ENCODE measurements at regions not wholly inside any gene's neighbourhood (a gene's known extent, or its start where the extent isn't known, plus 50 kb on each side); places are given as distances from the start of the nearest gene placed in this dataset.

DNA sequence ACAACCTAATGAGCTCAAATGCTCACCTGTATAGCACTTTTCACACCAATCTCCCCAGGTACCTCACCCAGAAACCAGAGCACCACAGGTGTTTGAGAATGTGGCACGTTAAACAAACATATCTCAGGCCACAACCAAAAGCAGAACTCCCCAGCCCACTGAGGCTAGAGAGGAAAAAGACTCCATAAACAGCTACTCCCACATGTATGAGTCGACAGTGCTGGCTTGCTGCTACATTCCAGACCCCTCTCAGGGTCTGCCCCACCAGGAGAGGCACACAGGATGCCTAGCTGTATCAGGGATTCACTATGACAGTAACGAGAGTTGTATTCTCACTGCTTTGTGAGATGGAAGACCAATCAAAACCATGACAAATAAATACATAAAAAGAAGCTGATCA, 242.6 kb upstream of the ARID1B start:
- no peaks in the 10 kb centered on the region for H3F3A ChIP-seq (replicated peaks; ENCODE audit: low read depth)
- H3K4me1 ChIP-seq (ENCODE audit: insufficient read depth), result no peaks in the 10 kb centered on the region; the same call in 1 of the 2 replicates
- TF ChIP-seq, protein P1, sequence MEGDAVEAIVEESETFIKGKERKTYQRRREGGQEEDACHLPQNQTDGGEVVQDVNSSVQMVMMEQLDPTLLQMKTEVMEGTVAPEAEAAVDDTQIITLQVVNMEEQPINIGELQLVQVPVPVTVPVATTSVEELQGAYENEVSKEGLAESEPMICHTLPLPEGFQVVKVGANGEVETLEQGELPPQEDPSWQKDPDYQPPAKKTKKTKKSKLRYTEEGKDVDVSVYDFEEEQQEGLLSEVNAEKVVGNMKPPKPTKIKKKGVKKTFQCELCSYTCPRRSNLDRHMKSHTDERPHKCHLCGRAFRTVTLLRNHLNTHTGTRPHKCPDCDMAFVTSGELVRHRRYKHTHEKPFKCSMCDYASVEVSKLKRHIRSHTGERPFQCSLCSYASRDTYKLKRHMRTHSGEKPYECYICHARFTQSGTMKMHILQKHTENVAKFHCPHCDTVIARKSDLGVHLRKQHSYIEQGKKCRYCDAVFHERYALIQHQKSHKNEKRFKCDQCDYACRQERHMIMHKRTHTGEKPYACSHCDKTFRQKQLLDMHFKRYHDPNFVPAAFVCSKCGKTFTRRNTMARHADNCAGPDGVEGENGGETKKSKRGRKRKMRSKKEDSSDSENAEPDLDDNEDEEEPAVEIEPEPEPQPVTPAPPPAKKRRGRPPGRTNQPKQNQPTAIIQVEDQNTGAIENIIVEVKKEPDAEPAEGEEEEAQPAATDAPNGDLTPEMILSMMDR (conservative IDR thresholded peaks at IDR 0.05; ENCODE audit: low read depth in 2 of 2), result no peak
- TF ChIP-seq CREB1 (CRISPR knock-in tag; IDR thresholded peaks at IDR 0.05; ENCODE audit: low read depth) (no peak), ZNF114 (CRISPR knock-in tag; IDR thresholded peaks at IDR 0.05) (no peak), JUNB (IDR thresholded peaks at IDR 0.05; ENCODE audit: unreplicated experiment) (no peak), STAT1 (IDR thresholded peaks at IDR 0.05; ENCODE audit: unreplicated experiment) (no peak), EZH2phosphoT487 (IDR thresholded peaks at IDR 0.05; ENCODE audit: unreplicated experiment) (no peak), ZNF331 (CRISPR knock-in tag; IDR thresholded peaks at IDR 0.05; ENCODE audit: low read depth) (no peak), NANOG (IDR thresholded peaks at IDR 0.05; ENCODE audit: borderline replicate concordance) (no peak), EZH2 (IDR thresholded peaks at IDR 0.05; ENCODE audit: low read depth, unreplicated experiment) (no peak), POLR2AphosphoS5 (IDR thresholded peaks at IDR 0.05; ENCODE audit: low read depth) (no peak)
- TF ChIP-seq, protein P2, sequence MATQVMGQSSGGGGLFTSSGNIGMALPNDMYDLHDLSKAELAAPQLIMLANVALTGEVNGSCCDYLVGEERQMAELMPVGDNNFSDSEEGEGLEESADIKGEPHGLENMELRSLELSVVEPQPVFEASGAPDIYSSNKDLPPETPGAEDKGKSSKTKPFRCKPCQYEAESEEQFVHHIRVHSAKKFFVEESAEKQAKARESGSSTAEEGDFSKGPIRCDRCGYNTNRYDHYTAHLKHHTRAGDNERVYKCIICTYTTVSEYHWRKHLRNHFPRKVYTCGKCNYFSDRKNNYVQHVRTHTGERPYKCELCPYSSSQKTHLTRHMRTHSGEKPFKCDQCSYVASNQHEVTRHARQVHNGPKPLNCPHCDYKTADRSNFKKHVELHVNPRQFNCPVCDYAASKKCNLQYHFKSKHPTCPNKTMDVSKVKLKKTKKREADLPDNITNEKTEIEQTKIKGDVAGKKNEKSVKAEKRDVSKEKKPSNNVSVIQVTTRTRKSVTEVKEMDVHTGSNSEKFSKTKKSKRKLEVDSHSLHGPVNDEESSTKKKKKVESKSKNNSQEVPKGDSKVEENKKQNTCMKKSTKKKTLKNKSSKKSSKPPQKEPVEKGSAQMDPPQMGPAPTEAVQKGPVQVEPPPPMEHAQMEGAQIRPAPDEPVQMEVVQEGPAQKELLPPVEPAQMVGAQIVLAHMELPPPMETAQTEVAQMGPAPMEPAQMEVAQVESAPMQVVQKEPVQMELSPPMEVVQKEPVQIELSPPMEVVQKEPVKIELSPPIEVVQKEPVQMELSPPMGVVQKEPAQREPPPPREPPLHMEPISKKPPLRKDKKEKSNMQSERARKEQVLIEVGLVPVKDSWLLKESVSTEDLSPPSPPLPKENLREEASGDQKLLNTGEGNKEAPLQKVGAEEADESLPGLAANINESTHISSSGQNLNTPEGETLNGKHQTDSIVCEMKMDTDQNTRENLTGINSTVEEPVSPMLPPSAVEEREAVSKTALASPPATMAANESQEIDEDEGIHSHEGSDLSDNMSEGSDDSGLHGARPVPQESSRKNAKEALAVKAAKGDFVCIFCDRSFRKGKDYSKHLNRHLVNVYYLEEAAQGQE (IDR thresholded peaks at IDR 0.05; ENCODE audit: unreplicated experiment), result no peak
- TF ChIP-seq, protein P3, sequence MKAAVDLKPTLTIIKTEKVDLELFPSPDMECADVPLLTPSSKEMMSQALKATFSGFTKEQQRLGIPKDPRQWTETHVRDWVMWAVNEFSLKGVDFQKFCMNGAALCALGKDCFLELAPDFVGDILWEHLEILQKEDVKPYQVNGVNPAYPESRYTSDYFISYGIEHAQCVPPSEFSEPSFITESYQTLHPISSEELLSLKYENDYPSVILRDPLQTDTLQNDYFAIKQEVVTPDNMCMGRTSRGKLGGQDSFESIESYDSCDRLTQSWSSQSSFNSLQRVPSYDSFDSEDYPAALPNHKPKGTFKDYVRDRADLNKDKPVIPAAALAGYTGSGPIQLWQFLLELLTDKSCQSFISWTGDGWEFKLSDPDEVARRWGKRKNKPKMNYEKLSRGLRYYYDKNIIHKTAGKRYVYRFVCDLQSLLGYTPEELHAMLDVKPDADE (IDR thresholded peaks at IDR 0.05), result no peak
- TF ChIP-seq, protein P4, sequence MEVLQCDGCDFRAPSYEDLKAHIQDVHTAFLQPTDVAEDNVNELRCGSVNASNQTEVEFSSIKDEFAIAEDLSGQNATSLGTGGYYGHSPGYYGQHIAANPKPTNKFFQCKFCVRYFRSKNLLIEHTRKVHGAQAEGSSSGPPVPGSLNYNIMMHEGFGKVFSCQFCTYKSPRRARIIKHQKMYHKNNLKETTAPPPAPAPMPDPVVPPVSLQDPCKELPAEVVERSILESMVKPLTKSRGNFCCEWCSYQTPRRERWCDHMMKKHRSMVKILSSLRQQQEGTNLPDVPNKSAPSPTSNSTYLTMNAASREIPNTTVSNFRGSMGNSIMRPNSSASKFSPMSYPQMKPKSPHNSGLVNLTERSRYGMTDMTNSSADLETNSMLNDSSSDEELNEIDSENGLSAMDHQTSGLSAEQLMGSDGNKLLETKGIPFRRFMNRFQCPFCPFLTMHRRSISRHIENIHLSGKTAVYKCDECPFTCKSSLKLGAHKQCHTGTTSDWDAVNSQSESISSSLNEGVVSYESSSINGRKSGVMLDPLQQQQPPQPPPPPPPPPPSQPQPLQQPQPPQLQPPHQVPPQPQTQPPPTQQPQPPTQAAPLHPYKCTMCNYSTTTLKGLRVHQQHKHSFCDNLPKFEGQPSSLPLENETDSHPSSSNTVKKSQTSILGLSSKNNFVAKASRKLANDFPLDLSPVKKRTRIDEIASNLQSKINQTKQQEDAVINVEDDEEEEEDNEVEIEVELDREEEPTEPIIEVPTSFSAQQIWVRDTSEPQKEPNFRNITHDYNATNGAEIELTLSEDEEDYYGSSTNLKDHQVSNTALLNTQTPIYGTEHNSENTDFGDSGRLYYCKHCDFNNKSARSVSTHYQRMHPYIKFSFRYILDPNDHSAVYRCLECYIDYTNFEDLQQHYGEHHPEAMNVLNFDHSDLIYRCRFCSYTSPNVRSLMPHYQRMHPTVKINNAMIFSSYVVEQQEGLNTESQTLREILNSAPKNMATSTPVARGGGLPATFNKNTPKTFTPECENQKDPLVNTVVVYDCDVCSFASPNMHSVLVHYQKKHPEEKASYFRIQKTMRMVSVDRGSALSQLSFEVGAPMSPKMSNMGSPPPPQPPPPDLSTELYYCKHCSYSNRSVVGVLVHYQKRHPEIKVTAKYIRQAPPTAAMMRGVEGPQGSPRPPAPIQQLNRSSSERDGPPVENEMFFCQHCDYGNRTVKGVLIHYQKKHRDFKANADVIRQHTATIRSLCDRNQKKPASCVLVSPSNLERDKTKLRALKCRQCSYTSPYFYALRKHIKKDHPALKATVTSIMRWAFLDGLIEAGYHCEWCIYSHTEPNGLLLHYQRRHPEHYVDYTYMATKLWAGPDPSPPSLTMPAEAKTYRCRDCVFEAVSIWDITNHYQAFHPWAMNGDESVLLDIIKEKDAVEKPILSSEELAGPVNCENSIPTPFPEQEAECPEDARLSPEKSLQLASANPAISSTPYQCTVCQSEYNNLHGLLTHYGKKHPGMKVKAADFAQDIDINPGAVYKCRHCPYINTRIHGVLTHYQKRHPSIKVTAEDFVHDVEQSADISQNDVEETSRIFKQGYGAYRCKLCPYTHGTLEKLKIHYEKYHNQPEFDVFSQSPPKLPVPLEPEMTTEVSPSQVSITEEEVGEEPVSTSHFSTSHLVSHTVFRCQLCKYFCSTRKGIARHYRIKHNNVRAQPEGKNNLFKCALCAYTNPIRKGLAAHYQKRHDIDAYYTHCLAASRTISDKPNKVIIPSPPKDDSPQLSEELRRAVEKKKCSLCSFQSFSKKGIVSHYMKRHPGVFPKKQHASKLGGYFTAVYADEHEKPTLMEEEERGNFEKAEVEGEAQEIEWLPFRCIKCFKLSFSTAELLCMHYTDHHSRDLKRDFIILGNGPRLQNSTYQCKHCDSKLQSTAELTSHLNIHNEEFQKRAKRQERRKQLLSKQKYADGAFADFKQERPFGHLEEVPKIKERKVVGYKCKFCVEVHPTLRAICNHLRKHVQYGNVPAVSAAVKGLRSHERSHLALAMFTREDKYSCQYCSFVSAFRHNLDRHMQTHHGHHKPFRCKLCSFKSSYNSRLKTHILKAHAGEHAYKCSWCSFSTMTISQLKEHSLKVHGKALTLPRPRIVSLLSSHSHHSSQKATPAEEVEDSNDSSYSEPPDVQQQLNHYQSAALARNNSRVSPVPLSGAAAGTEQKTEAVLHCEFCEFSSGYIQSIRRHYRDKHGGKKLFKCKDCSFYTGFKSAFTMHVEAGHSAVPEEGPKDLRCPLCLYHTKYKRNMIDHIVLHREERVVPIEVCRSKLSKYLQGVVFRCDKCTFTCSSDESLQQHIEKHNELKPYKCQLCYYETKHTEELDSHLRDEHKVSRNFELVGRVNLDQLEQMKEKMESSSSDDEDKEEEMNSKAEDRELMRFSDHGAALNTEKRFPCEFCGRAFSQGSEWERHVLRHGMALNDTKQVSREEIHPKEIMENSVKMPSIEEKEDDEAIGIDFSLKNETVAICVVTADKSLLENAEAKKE (CRISPR knock-in tag; IDR thresholded peaks at IDR 0.05), result no peak
- no peak overlapping the region for H3K27ac Mint-ChIP-seq
- no peak overlapping the region for H3K27ac ChIP-seq (ENCODE audit: low read depth)
- H3K4me2 ChIP-seq, result no peak overlapping the region
- no peaks in the 10 kb centered on the region for H3K36me3 Mint-ChIP-seq (ENCODE audit: low read depth)
- no peak for DNase-seq (ENCODE audit: low spot score)
- no peak overlapping the region for H3K4me3 Mint-ChIP-seq
- peak; percentile 39; the same call in 2 of the 3 replicates for ATAC-seq
- no peak overlapping the region; the same call in 1 of the 2 replicates for H2AFZ ChIP-seq
- no peaks in the 10 kb centered on the region for H3K36me3 ChIP-seq (ENCODE audit: insufficient read depth)
- no peaks in the 10 kb centered on the region for H3K27me3 ChIP-seq (ENCODE audit: insufficient read depth)
- no peaks in the 10 kb centered on the region for H3K9me3 Mint-ChIP-seq
- H3K4me3 ChIP-seq, result no peak overlapping the region
- H3K79me2 ChIP-seq (replicated peaks; ENCODE audit: insufficient read depth), result no peaks in the 10 kb centered on the region
- peaks cover 17% of the 10 kb centered on the region for H3K4me1 Mint-ChIP-seq
- no peaks in the 10 kb centered on the region for H3K9me2 ChIP-seq (ENCODE audit: insufficient read depth)
- no peaks in the 10 kb centered on the region for H3K27me3 Mint-ChIP-seq (ENCODE audit: insufficient read depth, low read depth, poor library complexity)
- no peaks in the 10 kb centered on the region for H4K20me1 ChIP-seq (replicated peaks; ENCODE audit: insufficient read depth)

Data from GM23338 (cell line).